C4-2B (cell line): ENCODE measurements at regions not wholly inside any gene's neighbourhood (a gene's known extent, or its start where the extent isn't known, plus 50 kb on each side); places are given as distances from the start of the nearest gene placed in this dataset.
"Not testable (repeated sequence)": the region's sequence is repeated elsewhere in the genome, so short reads cannot be mapped to it uniquely, and the experiment has no call there.

Experiments
- ZFX ChIP-seq: fragments of 450-650 bp; IDR thresholded peaks from 2 replicates; pipeline ENCODE4 v1.6.1; 2017
- TF ChIP-seq, protein P1 (sequence below): fragments of 450-650 bp; conservative IDR thresholded peaks from 2 replicates; pipeline ENCODE4 v1.5.1; 2017; ENCODE audit warnings: mild to moderate bottlenecking

DNA sequence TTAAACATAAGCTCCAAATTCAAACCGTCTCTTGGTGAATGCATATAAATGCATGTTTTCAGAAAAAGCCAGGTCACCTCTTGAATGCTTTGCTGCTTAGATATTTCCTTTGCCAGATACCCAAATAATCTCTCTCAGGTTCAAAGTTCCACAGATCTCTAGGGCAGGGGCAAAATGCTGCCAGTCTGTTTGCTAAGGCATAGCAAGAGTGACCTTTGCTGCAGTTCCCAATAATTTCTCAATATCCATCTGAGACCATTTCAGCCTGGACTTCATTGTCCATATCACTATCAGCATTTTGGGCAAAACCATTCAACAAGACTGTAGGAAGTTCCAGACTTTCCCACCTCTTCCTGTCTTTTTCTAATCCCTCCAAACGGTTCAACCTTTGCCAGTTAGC, 1006.2 kb upstream of the KCND2 start:
- TF ChIP-seq, protein P1, sequence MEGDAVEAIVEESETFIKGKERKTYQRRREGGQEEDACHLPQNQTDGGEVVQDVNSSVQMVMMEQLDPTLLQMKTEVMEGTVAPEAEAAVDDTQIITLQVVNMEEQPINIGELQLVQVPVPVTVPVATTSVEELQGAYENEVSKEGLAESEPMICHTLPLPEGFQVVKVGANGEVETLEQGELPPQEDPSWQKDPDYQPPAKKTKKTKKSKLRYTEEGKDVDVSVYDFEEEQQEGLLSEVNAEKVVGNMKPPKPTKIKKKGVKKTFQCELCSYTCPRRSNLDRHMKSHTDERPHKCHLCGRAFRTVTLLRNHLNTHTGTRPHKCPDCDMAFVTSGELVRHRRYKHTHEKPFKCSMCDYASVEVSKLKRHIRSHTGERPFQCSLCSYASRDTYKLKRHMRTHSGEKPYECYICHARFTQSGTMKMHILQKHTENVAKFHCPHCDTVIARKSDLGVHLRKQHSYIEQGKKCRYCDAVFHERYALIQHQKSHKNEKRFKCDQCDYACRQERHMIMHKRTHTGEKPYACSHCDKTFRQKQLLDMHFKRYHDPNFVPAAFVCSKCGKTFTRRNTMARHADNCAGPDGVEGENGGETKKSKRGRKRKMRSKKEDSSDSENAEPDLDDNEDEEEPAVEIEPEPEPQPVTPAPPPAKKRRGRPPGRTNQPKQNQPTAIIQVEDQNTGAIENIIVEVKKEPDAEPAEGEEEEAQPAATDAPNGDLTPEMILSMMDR = not testable (repeated sequence)
- not testable (repeated sequence) for TF ChIP-seq ZFX
